RPMI7951 (cell line): ENCODE measurements at regions not wholly inside any gene's neighbourhood (a gene's known extent, or its start where the extent isn't known, plus 50 kb on each side); places are given as distances from the start of the nearest gene placed in this dataset.
"Not testable (repeated sequence)": the region's sequence is repeated elsewhere in the genome, so short reads cannot be mapped to it uniquely, and the experiment has no call there.

Experiments
- DNase-seq: peaks from one replicate; pipeline ENCODE4 v3.0.0-alpha.2; 2012; ENCODE audit warnings: low read depth

- no peak for DNase-seq
These were observed 196.5 kb upstream of the STK26 start for GRCh38 chrX:131826572-131826971.

- DNase-seq, result peak; percentile 63
These were observed 195.2 kb upstream of the STK26 start for GRCh38 chrX:131827935-131828334.

GRCh38 chrX:131828482-131828881, 194.6 kb upstream of the STK26 start:
- no peak for DNase-seq

GRCh38 chrX:131830400-131831184, 192.5 kb upstream of the STK26 start:
- peak; percentile 90 for DNase-seq

- DNase-seq, result no peak
These were observed 191.9 kb upstream of the STK26 start for GRCh38 chrX:131831185-131831520.

GRCh38 chrX:131836161-131836560, 186.9 kb upstream of the STK26 start:
- DNase-seq, result no peak

- no peak for DNase-seq
These were observed 185.8 kb upstream of the STK26 start for GRCh38 chrX:131837325-131837724.

GRCh38 chrX:131840799-131841495, 182.2 kb upstream of the STK26 start:
- no peak for DNase-seq

GRCh38 chrX:131841496-131842437, 181.3 kb upstream of the STK26 start:
- DNase-seq, result peak; percentile 60

- no peak for DNase-seq
These were observed 179.1 kb upstream of the STK26 start for GRCh38 chrX:131843987-131844386.

GRCh38 chrX:131845201-131845600, 177.9 kb upstream of the STK26 start:
- no peak for DNase-seq

GRCh38 chrX:131845771-131846170, 177.3 kb upstream of the STK26 start:
- no peak for DNase-seq

GRCh38 chrX:131850964-131851363, 172.1 kb upstream of the STK26 start:
- DNase-seq, result not testable (repeated sequence)

GRCh38 chrX:131853440-131853839, 169.7 kb upstream of the STK26 start:
- DNase-seq, result no peak

- no peak for DNase-seq
These were observed 168.5 kb upstream of the STK26 start for GRCh38 chrX:131854581-131854980.

- DNase-seq, result no peak
These were observed 161.9 kb upstream of the STK26 start for GRCh38 chrX:131861088-131861787.

GRCh38 chrX:131862321-131862720, 160.8 kb upstream of the STK26 start:
- no peak for DNase-seq

GRCh38 chrX:131869182-131869581, 153.9 kb upstream of the STK26 start:
- DNase-seq, result no peak

- DNase-seq, result no peak
These were observed 148.8 kb upstream of the STK26 start for GRCh38 chrX:131874300-131874699.

- DNase-seq, result not testable (repeated sequence)
These were observed 147.3 kb upstream of the STK26 start for GRCh38 chrX:131875827-131876226.

- DNase-seq, result no peak
These were observed 141.9 kb upstream of the STK26 start for GRCh38 chrX:131881194-131881593.

GRCh38 chrX:131885042-131885441, 138.1 kb upstream of the STK26 start:
- DNase-seq, result not testable (repeated sequence)
